Gastrocnemius medialis (tissue), 4 donors: ENCODE measurements at regions not wholly inside any gene's neighbourhood (a gene's known extent, or its start where the extent isn't known, plus 50 kb on each side); places are given as distances from the start of the nearest gene placed in this dataset.

Experiments used
- ATAC-seq, 2 donors: fragments of 150-250 bp; one replicate each; pipeline ENCODE4 v1.9.1; 2016
- DNase-seq, 2 donors: peaks; one replicate each; pipeline ENCODE4 v3.0.0-alpha.2; 2019
- H3K27ac ChIP-seq, 4 donors: fragments of 200-600 bp; sonication (generic); 1 replicate in 1 of 4; 2 replicates in 3 of 4; pipeline ENCODE4 v1.5.1; 2016 to 2018; ENCODE audit warnings: mild to moderate bottlenecking in 2 of 4, moderate library complexity in 1 of 4
- H3K27me3 ChIP-seq, 3 donors: fragments of 200-600 bp; sonication (generic) in 2 of 3; 1 replicate in 1 of 3; 2 replicates in 2 of 3; pipeline versions ENCODE4 v1.5.1 to v1.6.0; 2016 to 2019; ENCODE audit warnings: mild to moderate bottlenecking in 1 of 3, moderate library complexity in 1 of 3
- H3K36me3 ChIP-seq, 2 donors: fragments of 200-600 bp; sonication (generic) in 1 of 2; one replicate each; pipeline ENCODE4 v1.5.1; 2017 to 2018
- H3K4me1 ChIP-seq, 2 donors: fragments of 200-600 bp; sonication (generic) in 1 of 2; one replicate each; pipeline ENCODE4 v1.5.1; 2016 to 2017; ENCODE audit warnings: mild to moderate bottlenecking in 2 of 2
- H3K4me3 ChIP-seq, 4 donors: fragments of 200-600 bp; sonication (generic) in 3 of 4; 1 replicate in 1 of 4; 2 replicates in 3 of 4; pipeline ENCODE4 v1.5.1; 2016 to 2019; ENCODE audit warnings: mild to moderate bottlenecking in 2 of 4
- H3K9me3 ChIP-seq, 3 donors: fragments of 200-600 bp; sonication (generic) in 2 of 3; 1 replicate in 1 of 3; 2 replicates in 2 of 3; pipeline ENCODE4 v1.5.1; 2016 to 2019
- CTCF ChIP-seq, 5 experiments: fragments of 450-650 bp in 3 of 5; fragments of 200-600 bp in 2 of 5; sonication (generic) in 2 of 5; IDR thresholded peaks in 4 of 5; conservative IDR thresholded peaks in 1 of 5; 1 replicate in 4 of 5; 2 replicates in 1 of 5; pipeline ENCODE4 v1.5.1; 2016 to 2019; ENCODE audit warnings: antibody characterized with exemption in 5 of 5, mild to moderate bottlenecking in 3 of 5, moderate library complexity in 3 of 5
- POLR2A ChIP-seq, 2 donors: fragments of 450-650 bp; IDR thresholded peaks; one replicate each; pipeline ENCODE4 v1.6.1; 2017; ENCODE audit warnings: antibody characterized with exemption in 2 of 2, mild to moderate bottlenecking in 2 of 2, moderate library complexity in 2 of 2
- in situ Hi-C, 4 donors: fragments of 200-750 bp; cut with MboI; loops; one replicate each; pipeline versions ENCODE4 v1.15.0 to v1.8.0; 2017; ENCODE audit warnings: low sequenced_read_pairs in 4 of 4
- intact Hi-C: fragments of 100-400 bp; cut with DNase I; formaldehyde crosslinking; loops from one replicate; pipeline ENCODE4 v1.15.1; 2023; ENCODE audit warnings: low total_unique reads

- no peak for ATAC-seq
Observed at GRCh38 chr21:28550057-28550825, 442.4 kb downstream of the LTN1 start.

GRCh38 chr21:28548291-28548690 lies 444.4 kb downstream of the LTN1 start:
- intact Hi-C loops = no loop called here
- H3K27ac ChIP-seq = no peak overlapping the region
- no peaks in the 10 kb centered on the region for H3K36me3 ChIP-seq
- no peaks in the 10 kb centered on the region for H3K4me1 ChIP-seq
- no peak for ATAC-seq
- no peak overlapping the region for H3K4me3 ChIP-seq
- H3K9me3 ChIP-seq = no peaks in the 10 kb centered on the region
- DNase-seq = no peak
- in situ Hi-C loops = no loop called here
- no peaks in the 10 kb centered on the region for H3K27me3 ChIP-seq
- TF ChIP-seq CTCF (IDR thresholded peaks at IDR 0.05 in 4 of 5, conservative IDR thresholded peaks at IDR 0.05 in 1 of 5) (no peak), POLR2A (IDR thresholded peaks at IDR 0.05) (no peak)

More at GRCh38 chr21:28550057-28550825, 442.4 kb downstream of the LTN1 start:
- H3K27me3 ChIP-seq = no peaks in the 10 kb centered on the region
- in situ Hi-C loops = no loop called here
- TF ChIP-seq CTCF (IDR thresholded peaks at IDR 0.05 in 4 of 5, conservative IDR thresholded peaks at IDR 0.05 in 1 of 5) (no peak), POLR2A (IDR thresholded peaks at IDR 0.05) (no peak)
- DNase-seq = no peak
- H3K9me3 ChIP-seq = no peaks in the 10 kb centered on the region
- H3K27ac ChIP-seq = no peak overlapping the region
- H3K4me3 ChIP-seq = no peak overlapping the region
- no peaks in the 10 kb centered on the region for H3K4me1 ChIP-seq
- intact Hi-C loops = no loop called here
- no peaks in the 10 kb centered on the region for H3K36me3 ChIP-seq

GRCh38 chr21:28547766-28548165 lies 444.9 kb downstream of the LTN1 start:
- ATAC-seq = no peak
- intact Hi-C loops = no loop called here
- H3K27ac ChIP-seq = no peak overlapping the region

GRCh38 chr21:28543975-28544374 lies 448.7 kb downstream of the LTN1 start:
- intact Hi-C loops (no loop called here), in situ Hi-C loops (no loop called here)
- Histone ChIP-seq H3K27ac (no peak overlapping the region), H3K36me3 (no peaks in the 10 kb centered on the region), H3K9me3 (no peaks in the 10 kb centered on the region), H3K27me3 (no peaks in the 10 kb centered on the region), H3K4me1 (no peaks in the 10 kb centered on the region), H3K4me3 (no peak overlapping the region)
- no peak for DNase-seq
- TF ChIP-seq CTCF (IDR thresholded peaks at IDR 0.05 in 4 of 5, conservative IDR thresholded peaks at IDR 0.05 in 1 of 5) = no peak
- TF ChIP-seq POLR2A (IDR thresholded peaks at IDR 0.05) = no peak
- no peak for ATAC-seq

More at GRCh38 chr21:28547766-28548165, 444.9 kb downstream of the LTN1 start:
- DNase-seq = peak in 1 of 2 donors; percentile 13
- in situ Hi-C loops = no loop called here
- H3K9me3 ChIP-seq = no peaks in the 10 kb centered on the region
- TF ChIP-seq CTCF (IDR thresholded peaks at IDR 0.05 in 4 of 5, conservative IDR thresholded peaks at IDR 0.05 in 1 of 5) (no peak), POLR2A (IDR thresholded peaks at IDR 0.05) (no peak)
- no peaks in the 10 kb centered on the region for H3K4me1 ChIP-seq
- no peaks in the 10 kb centered on the region for H3K36me3 ChIP-seq
- no peak overlapping the region for H3K4me3 ChIP-seq
- no peaks in the 10 kb centered on the region for H3K27me3 ChIP-seq
